PC-3 (cell line): ENCODE measurements at regions not wholly inside any gene's neighbourhood (a gene's known extent, or its start where the extent isn't known, plus 50 kb on each side); places are given as distances from the start of the nearest gene placed in this dataset.

Experiments used
- EZH2 ChIP-seq: fragments of 300-600 bp; sonication (generic); IDR thresholded peaks from one replicate; pipeline ENCODE4 v1.6.1; 2017; ENCODE audit warnings: antibody characterized with exemption, mild to moderate bottlenecking, low read length; ENCODE audit not compliant: unreplicated experiment
- EZH2phosphoT487 ChIP-seq: fragments of 300-600 bp; sonication (generic); IDR thresholded peaks from 2 replicates; pipeline ENCODE4 v1.6.1; 2018; ENCODE audit warnings: mild to moderate bottlenecking, antibody characterized with exemption, low read length, borderline replicate concordance
- TF ChIP-seq, protein P1 (sequence below): fragments of 300-600 bp; sonication (generic); conservative IDR thresholded peaks from 2 replicates; pipeline ENCODE4 v1.5.1; 2017; ENCODE audit warnings: antibody characterized with exemption, low read depth, mild to moderate bottlenecking, low read length

- TF ChIP-seq, protein P1, sequence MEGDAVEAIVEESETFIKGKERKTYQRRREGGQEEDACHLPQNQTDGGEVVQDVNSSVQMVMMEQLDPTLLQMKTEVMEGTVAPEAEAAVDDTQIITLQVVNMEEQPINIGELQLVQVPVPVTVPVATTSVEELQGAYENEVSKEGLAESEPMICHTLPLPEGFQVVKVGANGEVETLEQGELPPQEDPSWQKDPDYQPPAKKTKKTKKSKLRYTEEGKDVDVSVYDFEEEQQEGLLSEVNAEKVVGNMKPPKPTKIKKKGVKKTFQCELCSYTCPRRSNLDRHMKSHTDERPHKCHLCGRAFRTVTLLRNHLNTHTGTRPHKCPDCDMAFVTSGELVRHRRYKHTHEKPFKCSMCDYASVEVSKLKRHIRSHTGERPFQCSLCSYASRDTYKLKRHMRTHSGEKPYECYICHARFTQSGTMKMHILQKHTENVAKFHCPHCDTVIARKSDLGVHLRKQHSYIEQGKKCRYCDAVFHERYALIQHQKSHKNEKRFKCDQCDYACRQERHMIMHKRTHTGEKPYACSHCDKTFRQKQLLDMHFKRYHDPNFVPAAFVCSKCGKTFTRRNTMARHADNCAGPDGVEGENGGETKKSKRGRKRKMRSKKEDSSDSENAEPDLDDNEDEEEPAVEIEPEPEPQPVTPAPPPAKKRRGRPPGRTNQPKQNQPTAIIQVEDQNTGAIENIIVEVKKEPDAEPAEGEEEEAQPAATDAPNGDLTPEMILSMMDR = no peak
- no peak for TF ChIP-seq EZH2
- TF ChIP-seq EZH2phosphoT487 = no peak
Observed at GRCh38 chr4:3660086-3660927, 105.9 kb upstream of the ADRA2C start.
